ENCODE measurements at regions not wholly inside any gene's neighbourhood (a gene's known extent, or its start where the extent isn't known, plus 50 kb on each side); places are given as distances from the start of the nearest gene placed in this dataset.

- peaks cover 4 to 13% of the 10 kb centered on the region in 2 donors for H3K4me1 ChIP-seq
- TF ChIP-seq POLR2A (IDR thresholded peaks at IDR 0.05) (no peak), POLR2AphosphoS5 (IDR thresholded peaks at IDR 0.05) (no peak), CTCF (IDR thresholded peaks at IDR 0.05) (no peak)
- intact Hi-C loops (cut with DNase I; ENCODE audit: low total_unique reads): no loop called here
- no peak overlapping the region for H3K4me3 ChIP-seq
- peak overlapping the region in 1 of 2 donors; percentile 43 for H3K27ac ChIP-seq
- no peak for DNase-seq (ENCODE audit: low spot score in 2 of 2)
- no peaks in the 10 kb centered on the region for H3K9me3 ChIP-seq
- no peaks in the 10 kb centered on the region for H3K36me3 ChIP-seq
- H3K27me3 ChIP-seq: no peaks in the 10 kb centered on the region
Observed at GRCh38 chr2:100199421-100199820, 57.0 kb upstream of the AFF3 start.

- H3K4me3 ChIP-seq: no peak overlapping the region
- DNase-seq (ENCODE audit: low spot score in 2 of 2): no peak
- intact Hi-C loops (cut with DNase I; ENCODE audit: low total_unique reads): no loop called here
- TF ChIP-seq CTCF (IDR thresholded peaks at IDR 0.05) (no peak), POLR2AphosphoS5 (IDR thresholded peaks at IDR 0.05) (no peak), POLR2A (IDR thresholded peaks at IDR 0.05) (no peak)
- peak overlapping the region; percentile 76 to 88 for H3K27ac ChIP-seq
- no peaks in the 10 kb centered on the region for H3K27me3 ChIP-seq
- H3K36me3 ChIP-seq: no peaks in the 10 kb centered on the region
- no peaks in the 10 kb centered on the region for H3K9me3 ChIP-seq
- peaks cover 4 to 13% of the 10 kb centered on the region in 2 donors for H3K4me1 ChIP-seq
Observed at GRCh38 chr2:100198461-100199230, 56.3 kb upstream of the AFF3 start.

- Histone ChIP-seq H3K4me3 (peak overlapping the region in 1 of 3 donors; percentile 22), H3K36me3 (no peaks in the 10 kb centered on the region), H3K4me1 (peaks cover 4 to 13% of the 10 kb centered on the region in 2 donors), H3K27me3 (no peaks in the 10 kb centered on the region), H3K9me3 (no peaks in the 10 kb centered on the region), H3K27ac (peak overlapping the region; percentile 76 to 88)
- intact Hi-C loops (cut with DNase I; ENCODE audit: low total_unique reads): no loop called here
- TF ChIP-seq CTCF (IDR thresholded peaks at IDR 0.05) (no peak), POLR2A (IDR thresholded peaks at IDR 0.05) (no peak), POLR2AphosphoS5 (IDR thresholded peaks at IDR 0.05) (no peak)
- DNase-seq (ENCODE audit: low spot score in 2 of 2): peak in 1 of 2 donors; percentile 58
Observed at GRCh38 chr2:100197631-100198153, 55.3 kb upstream of the AFF3 start.

- intact Hi-C loops (cut with DNase I; ENCODE audit: low total_unique reads): no loop called here
- no peak for TF ChIP-seq POLR2AphosphoS5 (IDR thresholded peaks at IDR 0.05)
- no peak for TF ChIP-seq CTCF (IDR thresholded peaks at IDR 0.05)
- no peak for TF ChIP-seq POLR2A (IDR thresholded peaks at IDR 0.05)
- H3K27ac ChIP-seq: peak overlapping the region; percentile 76 to 88
- no peak overlapping the region for H3K4me3 ChIP-seq
- DNase-seq (ENCODE audit: low spot score in 2 of 2): no peak
- H3K9me3 ChIP-seq: no peaks in the 10 kb centered on the region
- H3K36me3 ChIP-seq: no peaks in the 10 kb centered on the region
- H3K27me3 ChIP-seq: no peaks in the 10 kb centered on the region
- H3K4me1 ChIP-seq: peaks cover 4 to 13% of the 10 kb centered on the region in 2 donors
Observed at GRCh38 chr2:100196786-100197494, 54.5 kb upstream of the AFF3 start.

- H3K9me3 ChIP-seq: no peaks in the 10 kb centered on the region
- intact Hi-C loops (cut with DNase I; ENCODE audit: low total_unique reads): no loop called here
- no peak for DNase-seq (ENCODE audit: low spot score in 2 of 2)
- no peaks in the 10 kb centered on the region for H3K27me3 ChIP-seq
- no peak overlapping the region for H3K27ac ChIP-seq
- TF ChIP-seq CTCF (IDR thresholded peaks at IDR 0.05): no peak
- no peak overlapping the region for H3K4me3 ChIP-seq
- H3K36me3 ChIP-seq: no peaks in the 10 kb centered on the region
- peaks cover 4 to 13% of the 10 kb centered on the region in 2 donors for H3K4me1 ChIP-seq
Observed at GRCh38 chr2:100195942-100196341, 53.6 kb upstream of the AFF3 start.

Measured in breast epithelium (tissue), 4 donors.